ENCODE measurements at regions not wholly inside any gene's neighbourhood (a gene's known extent, or its start where the extent isn't known, plus 50 kb on each side); places are given as distances from the start of the nearest gene placed in this dataset.

DNA sequence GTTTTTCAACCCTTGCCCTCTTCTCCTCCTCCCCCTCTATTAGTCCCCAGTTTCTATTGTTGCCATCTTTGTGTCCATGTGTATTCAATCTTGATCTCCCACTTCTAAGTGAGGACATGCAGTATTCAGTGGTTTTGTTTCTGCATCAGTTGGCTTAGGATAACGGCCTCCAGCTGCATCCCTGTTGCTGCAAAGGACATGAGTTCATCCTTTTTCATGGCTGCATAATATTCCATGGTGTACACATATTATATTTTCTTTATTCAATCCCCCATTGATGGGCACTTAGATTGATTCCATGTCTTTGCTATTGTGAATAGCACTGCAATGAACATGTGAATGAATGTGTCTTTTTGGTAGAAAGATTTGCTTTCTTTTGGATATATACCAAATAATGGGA lies 190.4 kb upstream of the LYZL1 start:
- DNase-seq = no peak

DNA sequence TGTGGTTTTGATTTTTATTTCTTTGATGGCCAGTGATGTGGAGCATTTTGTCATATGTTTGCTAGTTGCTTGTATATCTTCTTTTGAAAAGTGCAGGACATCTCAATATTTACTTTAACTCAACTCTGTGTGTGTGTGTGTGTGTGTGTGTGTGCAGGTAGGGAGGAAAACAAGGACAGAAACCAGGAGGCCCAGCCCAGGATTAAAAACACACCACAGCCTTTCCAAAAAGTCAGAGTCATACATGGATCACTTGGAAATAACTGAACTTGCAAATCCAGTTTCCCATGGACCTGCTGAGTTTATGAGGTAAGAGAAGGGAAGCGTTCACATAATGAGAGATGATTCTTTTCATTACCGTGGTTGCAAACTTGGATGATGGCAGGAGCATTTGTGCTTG lies 189.9 kb upstream of the LYZL1 start:
- DNase-seq = no peak

- no peak for DNase-seq
These were observed 189.5 kb upstream of the LYZL1 start for GRCh38 chr10:29099415-29099814.

DNA sequence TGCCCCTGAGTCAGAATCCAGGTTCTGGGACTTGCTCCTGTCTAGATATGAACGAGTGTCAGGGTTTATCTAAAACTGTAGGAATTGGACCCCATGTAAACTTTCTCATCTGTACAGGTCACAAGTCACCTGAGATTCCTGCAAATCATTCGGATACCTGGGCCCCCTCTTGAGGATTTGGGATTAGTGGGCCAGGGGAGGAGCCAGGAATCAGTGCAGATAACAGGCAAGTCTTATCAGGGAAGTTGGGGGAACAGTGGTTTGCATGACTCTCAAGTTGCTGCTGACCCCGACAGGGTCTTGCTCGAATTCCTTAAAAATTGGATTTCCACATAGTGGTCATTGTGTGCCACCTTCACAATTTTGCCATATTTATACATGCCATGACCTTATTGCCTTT lies 188.4 kb upstream of the LYZL1 start:
- DNase-seq = no peak

DNA sequence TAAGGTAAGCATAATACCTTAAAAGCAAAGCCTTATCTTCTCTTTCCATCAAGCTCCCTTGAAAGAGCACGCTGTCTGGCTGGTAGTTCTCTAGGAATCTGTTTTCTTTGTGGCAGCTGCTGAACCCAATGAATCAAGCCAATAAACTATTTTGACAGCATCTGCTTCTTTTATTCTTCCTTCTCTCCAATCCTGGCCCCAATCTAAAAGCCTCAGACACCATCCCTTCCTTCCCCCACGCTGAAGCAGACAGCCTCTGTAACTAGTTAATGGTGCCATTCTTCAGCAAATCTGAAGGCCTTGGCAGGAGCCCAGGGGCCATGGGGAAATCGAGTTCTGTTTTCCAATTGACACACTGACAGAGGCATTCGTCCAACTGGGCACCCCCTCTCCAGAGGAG lies 186.6 kb upstream of the LYZL1 start:
- no peak for DNase-seq

DNA sequence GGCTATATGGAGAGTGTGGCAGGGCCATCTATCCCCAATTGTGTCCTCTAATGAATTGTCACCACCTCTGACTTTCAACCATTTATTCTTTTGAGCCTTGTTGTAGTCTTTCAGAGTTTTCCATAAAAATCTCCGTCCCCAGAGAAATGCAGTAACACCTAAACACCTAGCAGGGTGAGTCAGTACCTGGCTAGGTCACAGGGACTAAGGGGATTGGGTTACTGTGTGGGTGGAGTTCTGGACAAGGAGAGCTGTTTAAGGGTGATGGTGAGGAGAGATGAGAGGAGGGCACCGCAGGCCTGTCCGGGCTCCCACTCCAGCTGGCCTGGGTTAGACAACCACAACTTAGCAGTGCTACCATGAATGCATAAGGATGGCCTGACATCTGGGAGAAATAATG lies 186.2 kb upstream of the LYZL1 start:
- DNase-seq = no peak

DNA sequence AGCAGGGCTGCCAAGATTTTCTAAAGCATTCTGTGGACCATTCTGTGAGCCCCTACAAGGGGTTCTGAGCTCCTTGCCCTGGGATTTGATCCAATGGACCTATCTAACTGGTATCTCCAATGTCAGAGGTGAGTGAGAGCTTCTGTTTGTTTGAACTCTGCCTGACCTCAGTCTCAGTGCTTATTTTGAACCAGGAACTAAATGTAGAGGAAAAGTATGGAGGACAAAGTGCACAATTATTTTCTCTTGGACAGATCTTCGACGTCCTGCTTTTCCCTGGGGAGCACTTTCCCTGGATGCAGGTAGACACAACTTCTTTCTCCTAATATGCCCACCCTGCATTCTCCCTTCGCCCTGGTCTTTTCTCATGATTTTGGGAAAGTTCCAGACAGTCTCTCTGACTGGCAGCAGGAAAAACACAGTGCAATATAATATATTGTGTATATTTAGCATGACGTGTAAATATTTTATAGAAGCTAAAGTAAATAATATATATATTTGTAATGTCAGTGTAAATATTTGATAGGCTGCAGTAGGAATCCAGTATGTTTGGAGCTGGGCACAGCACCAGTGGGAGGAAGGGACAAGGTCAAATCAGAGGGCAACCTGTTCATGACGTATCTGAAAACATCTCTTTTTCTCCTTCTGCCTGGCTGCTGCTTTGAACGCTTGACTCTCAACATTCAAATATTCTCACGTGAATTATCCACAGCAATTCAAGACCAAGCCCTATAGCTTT lies 184.0 kb upstream of the LYZL1 start:
- DNase-seq = no peak

- no peak for DNase-seq
These were observed 183.2 kb upstream of the LYZL1 start for GRCh38 chr10:29105516-29106215.

DNA sequence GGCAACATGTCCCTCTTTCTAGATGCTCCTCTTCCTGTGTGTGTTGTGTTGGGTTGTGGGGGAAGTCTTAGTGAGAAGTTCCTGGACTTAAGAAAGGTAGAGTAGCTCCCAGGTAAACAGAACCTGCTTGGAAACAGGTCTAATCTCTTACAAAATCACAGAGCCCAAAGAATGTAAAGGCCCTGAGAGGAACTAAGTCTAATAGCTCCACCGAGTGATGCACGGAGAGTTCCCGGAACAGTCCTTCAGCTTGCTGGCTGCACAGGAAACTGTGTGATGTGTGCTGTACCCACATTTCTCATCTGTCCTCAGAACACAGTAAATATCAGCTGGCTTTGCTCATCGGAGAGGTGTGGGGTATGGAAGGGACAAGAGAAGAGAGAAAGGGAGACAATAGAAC lies 182.6 kb upstream of the LYZL1 start:
- DNase-seq = no peak

- no peak for DNase-seq
These were observed 180.9 kb upstream of the LYZL1 start for GRCh38 chr10:29107866-29108498.

GRCh38 chr10:29109707-29110571 lies 178.9 kb upstream of the LYZL1 start:
- DNase-seq = no peak

DNA sequence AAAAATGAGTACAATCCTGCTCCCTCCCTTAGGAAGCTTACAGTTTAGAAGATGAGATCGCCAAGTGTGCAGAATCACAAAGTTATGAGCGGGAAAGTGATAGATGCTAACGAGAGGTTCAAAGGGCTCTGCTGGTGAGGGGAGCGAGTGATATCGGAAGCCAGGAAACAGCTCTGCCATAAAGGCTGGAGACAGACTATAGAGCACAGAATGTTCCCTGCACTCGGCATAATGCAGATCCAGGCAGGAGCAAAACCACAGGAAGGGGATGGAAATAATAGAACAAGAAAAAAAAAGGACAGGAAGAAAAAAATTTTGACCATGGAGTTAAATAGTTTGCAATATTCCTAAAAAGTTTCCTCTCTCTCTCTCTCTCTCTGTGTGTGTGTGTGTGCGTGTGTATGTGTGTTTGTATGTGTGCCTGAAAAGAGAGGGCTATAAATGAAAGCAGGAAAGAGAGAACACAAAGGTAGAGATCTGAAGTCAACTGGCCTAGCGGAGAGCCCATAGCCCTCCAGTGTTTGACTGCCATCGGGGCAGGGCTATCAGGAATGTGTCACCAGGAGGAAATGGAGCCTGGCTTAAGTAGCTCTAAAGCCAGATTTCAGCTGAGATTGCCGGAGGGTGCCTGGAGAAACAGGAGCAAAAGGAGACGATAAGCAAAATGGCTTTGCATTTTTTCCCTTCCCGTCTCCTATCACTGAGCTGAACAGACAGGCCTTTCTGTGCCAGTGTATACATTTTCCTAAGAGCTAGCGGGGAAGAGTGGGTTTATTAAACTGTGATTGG lies 175.8 kb upstream of the LYZL1 start:
- no peak for DNase-seq

GRCh38 chr10:29113616-29113945 lies 175.3 kb upstream of the LYZL1 start:
- no peak for DNase-seq

- no peak for DNase-seq
These were observed 174.7 kb upstream of the LYZL1 start for GRCh38 chr10:29114141-29114540.

- no peak for DNase-seq
These were observed 171.1 kb upstream of the LYZL1 start for GRCh38 chr10:29117781-29118180.

DNA sequence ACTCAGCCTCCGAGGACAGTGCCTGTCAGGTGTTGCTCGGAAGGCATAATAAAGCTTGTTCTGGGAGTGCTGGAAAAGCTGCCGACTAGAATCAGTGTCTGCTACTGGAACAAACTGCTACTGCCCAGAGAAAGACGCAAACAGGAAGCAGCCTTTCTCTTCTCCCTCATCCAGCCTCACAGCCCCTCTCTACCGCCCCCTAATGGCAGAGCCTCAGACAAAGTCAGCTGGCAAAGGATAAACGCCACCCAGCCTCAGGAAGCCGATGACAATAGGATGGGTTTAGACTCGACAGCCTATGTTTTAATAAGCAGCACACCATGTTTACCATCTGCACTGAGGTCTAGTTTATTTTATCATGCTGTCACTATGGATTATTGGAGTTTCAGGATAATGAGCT lies 169.5 kb upstream of the LYZL1 start:
- peak; percentile 46 for DNase-seq

DNA sequence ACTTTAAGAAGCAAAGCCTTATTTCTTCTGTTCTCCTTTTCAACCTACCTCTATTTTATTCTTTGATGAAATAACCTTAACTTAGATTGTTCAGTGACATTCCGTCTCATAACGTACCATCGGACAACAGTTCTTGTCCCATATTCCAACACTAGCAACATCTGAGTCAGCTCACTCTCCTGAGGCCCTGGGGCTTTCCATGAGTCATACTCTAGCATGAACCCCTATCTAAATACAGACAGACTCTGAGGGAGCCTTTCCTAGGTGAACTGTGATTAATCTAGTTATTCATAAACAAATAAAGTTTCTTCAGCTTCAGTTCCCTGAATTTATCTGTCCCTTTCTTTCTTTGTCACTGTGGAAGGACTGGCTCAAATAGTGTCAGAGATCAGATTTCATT lies 168.7 kb upstream of the LYZL1 start:
- no peak for DNase-seq

- DNase-seq = no peak
These were observed 164.0 kb upstream of the LYZL1 start for GRCh38 chr10:29124864-29125263.

DNA sequence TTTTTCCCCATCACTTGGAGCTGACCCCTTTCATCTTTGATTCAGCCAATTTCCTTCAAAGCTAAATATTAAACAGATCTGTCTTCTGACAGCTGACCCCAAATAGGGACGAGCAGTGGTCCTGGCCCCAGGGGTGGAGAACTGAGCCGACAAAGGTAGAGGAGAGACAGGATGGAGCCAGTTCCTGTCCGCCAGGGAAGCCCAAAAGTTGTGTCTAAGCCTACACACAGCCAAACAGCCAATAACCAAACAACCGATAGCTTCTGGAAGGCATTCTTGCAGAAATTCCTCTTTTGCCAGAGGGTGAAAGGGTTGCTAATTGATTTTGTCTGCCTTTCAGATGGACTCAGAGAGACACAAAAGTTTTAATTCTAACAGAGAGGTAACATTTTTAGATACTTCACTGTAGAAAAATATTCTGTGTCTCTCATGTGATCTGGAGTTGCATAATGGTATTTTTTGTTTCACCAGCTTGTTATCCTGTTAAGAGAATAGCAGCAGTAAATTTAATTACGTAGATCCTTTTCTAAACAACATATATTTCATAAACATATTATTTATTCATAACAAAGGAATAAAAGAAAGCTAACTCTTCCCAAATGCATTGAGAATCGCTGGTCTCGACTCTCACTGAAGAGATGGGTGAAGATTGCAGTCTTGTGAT lies 161.7 kb upstream of the LYZL1 start:
- DNase-seq = no peak

- no peak for DNase-seq
These were observed 161.1 kb upstream of the LYZL1 start for GRCh38 chr10:29127731-29128130.

- no peak for DNase-seq
These were observed 158.6 kb upstream of the LYZL1 start for GRCh38 chr10:29130190-29130673.

Measured in activated CD4-positive, alpha-beta T cell treated with anti-CD3 and anti-CD28 coated beads for 48 hours (primary cell).